ENCODE measurements at regions not wholly inside any gene's neighbourhood (a gene's known extent, or its start where the extent isn't known, plus 50 kb on each side); places are given as distances from the start of the nearest gene placed in this dataset.
"Not testable (repeated sequence)": the region's sequence is repeated elsewhere in the genome, so short reads cannot be mapped to it uniquely, and the experiment has no call there.

DNA sequence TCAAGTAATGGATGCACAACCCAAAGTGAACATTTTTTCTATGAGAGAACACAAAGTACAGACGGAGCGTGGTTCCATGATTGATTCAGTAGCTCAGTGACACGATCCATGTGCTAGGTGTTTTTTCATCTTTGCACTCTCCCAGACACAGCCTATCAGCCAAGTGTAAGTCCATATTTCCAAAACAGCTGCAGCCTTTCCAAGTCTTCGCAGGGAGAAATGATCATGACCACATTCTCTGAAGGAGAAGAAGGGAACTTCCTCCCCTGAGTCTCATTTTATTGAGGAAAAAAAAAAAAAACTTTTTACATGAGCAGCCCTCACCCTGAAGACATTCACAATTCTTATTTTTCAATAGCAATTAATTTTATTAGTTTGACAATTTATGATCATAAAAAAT lies 958.3 kb downstream of the LTN1 start:
- 90% methylated on average over 4 of the region's 4 CpGs for WGBS (ENCODE audit: low lambda C conversion rate, missing lambda C conversion rate)

DNA sequence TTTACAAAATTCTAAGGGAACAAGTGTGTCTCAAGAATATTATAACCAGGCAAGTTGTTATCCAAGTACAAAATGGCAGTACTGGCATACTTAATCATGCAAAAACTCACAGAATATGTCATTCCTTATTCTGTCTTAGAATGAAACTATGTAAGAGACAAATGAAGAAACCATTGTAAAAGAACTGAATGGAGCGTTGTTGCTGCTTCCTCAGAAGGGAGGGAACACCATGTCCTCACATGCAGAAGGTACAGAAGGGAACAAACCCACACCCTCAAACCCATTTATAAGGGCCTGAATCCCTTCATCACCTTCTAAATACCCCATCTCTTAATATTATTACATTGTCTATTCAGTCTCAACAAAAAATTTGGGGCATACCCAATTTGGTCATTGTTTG lies 960.0 kb downstream of the LTN1 start:
- 100% methylated on average over 1 of the region's 1 CpG for WGBS (ENCODE audit: low lambda C conversion rate, missing lambda C conversion rate)
- H3K9me3 ChIP-seq (ENCODE audit: low read depth); H3K36me3 ChIP-seq (replicated peaks; ENCODE audit: insufficient read depth, low read depth); H3K9me2 ChIP-seq (replicated peaks; ENCODE audit: insufficient read depth); H3K27me3 ChIP-seq; H3K4me2 ChIP-seq; H3K27ac ChIP-seq; H3K79me2 ChIP-seq; H3K4me3 ChIP-seq; DNase-seq (ENCODE audit: low spot score); H2AFZ ChIP-seq; H3K4me1 ChIP-seq (ENCODE audit: insufficient read depth); H4K20me1 ChIP-seq (ENCODE audit: insufficient read depth, poor library complexity, severe bottlenecking): not testable (repeated sequence)

More for the DNA sequence above, 958.3 kb downstream of the LTN1 start:
- not testable (repeated sequence) for H3K9me2 ChIP-seq (replicated peaks; ENCODE audit: insufficient read depth); H3K27ac ChIP-seq; H2AFZ ChIP-seq; H4K20me1 ChIP-seq (ENCODE audit: insufficient read depth, poor library complexity, severe bottlenecking); H3K4me2 ChIP-seq; H3K4me1 ChIP-seq (ENCODE audit: insufficient read depth); H3K4me3 ChIP-seq; H3K79me2 ChIP-seq; H3K36me3 ChIP-seq (replicated peaks; ENCODE audit: insufficient read depth, low read depth); H3K27me3 ChIP-seq; H3K9me3 ChIP-seq (ENCODE audit: low read depth); DNase-seq (ENCODE audit: low spot score)

DNA sequence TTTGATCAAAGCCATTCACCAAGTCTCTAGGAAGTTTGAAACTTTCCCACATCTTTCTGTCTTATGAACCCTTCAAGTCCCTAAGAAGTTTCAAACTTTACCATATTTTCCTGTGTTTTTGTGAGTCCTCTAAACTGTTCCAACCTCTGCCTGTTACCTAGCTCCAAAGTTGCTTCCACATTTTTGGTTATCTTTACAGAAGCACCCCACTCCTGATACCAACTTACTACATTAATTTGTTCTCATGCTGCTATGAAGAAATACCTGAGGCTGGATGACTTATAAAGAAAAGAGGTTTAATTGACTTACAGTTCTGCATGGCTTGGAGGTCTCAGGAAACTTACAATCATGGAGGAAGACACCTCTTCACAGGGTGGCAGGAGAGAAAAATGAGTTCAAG lies 961.6 kb downstream of the LTN1 start:
- H3K4me1 ChIP-seq (ENCODE audit: insufficient read depth); H3K4me2 ChIP-seq; H3K79me2 ChIP-seq; H3K36me3 ChIP-seq (replicated peaks; ENCODE audit: insufficient read depth, low read depth); H3K4me3 ChIP-seq; H3K27me3 ChIP-seq; H3K9me3 ChIP-seq (ENCODE audit: low read depth); H3K27ac ChIP-seq; DNase-seq (ENCODE audit: low spot score); H3K9me2 ChIP-seq (replicated peaks; ENCODE audit: insufficient read depth); H2AFZ ChIP-seq; H4K20me1 ChIP-seq (ENCODE audit: insufficient read depth, poor library complexity, severe bottlenecking): not testable (repeated sequence)

DNA sequence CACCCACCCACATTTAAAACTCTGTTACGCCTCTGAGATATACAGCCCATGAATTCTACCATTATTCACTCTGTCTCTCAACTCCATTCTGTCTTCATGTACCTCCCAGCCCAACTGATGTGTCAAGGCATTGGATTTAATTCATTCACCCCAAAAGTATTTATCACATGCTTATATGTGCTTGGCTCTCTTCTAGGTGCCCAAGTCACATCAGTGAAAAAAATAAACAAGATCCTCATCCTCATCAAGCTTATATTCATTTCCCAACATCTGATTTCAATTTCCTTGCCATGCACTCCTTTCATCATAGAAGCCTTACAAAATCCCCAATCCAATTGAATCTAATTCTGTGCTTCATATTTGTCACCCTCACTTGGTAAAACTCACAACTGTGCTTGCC lies 967.6 kb downstream of the LTN1 start:
- Histone ChIP-seq H2AFZ (no peak overlapping the region), H3K27me3 (no peaks in the 10 kb centered on the region), H3K4me2 (no peak overlapping the region), H3K4me1 (ENCODE audit: insufficient read depth) (no peaks in the 10 kb centered on the region), H3K4me3 (no peak overlapping the region), H3K27ac (no peak overlapping the region), H3K36me3 (replicated peaks; ENCODE audit: insufficient read depth, low read depth) (no peaks in the 10 kb centered on the region), H4K20me1 (ENCODE audit: insufficient read depth, poor library complexity, severe bottlenecking) (no peaks in the 10 kb centered on the region), H3K79me2 (no peaks in the 10 kb centered on the region), H3K9me2 (replicated peaks; ENCODE audit: insufficient read depth) (no peaks in the 10 kb centered on the region), H3K9me3 (ENCODE audit: low read depth) (no peaks in the 10 kb centered on the region)
- no peak for DNase-seq (ENCODE audit: low spot score)
- TF ChIP-seq, protein P1, sequence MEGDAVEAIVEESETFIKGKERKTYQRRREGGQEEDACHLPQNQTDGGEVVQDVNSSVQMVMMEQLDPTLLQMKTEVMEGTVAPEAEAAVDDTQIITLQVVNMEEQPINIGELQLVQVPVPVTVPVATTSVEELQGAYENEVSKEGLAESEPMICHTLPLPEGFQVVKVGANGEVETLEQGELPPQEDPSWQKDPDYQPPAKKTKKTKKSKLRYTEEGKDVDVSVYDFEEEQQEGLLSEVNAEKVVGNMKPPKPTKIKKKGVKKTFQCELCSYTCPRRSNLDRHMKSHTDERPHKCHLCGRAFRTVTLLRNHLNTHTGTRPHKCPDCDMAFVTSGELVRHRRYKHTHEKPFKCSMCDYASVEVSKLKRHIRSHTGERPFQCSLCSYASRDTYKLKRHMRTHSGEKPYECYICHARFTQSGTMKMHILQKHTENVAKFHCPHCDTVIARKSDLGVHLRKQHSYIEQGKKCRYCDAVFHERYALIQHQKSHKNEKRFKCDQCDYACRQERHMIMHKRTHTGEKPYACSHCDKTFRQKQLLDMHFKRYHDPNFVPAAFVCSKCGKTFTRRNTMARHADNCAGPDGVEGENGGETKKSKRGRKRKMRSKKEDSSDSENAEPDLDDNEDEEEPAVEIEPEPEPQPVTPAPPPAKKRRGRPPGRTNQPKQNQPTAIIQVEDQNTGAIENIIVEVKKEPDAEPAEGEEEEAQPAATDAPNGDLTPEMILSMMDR (IDR thresholded peaks at IDR 0.05; ENCODE audit: poor library complexity), result no peak
- TF ChIP-seq EZH2 (IDR thresholded peaks at IDR 0.05; ENCODE audit: borderline replicate concordance), result no peak
- TF ChIP-seq EZH2phosphoT487 (IDR thresholded peaks at IDR 0.05; ENCODE audit: low read depth, severe bottlenecking, unreplicated experiment), result no peak
- WGBS (ENCODE audit: low lambda C conversion rate, missing lambda C conversion rate), result 100% methylated on average over 1 of the region's 1 CpG

DNA sequence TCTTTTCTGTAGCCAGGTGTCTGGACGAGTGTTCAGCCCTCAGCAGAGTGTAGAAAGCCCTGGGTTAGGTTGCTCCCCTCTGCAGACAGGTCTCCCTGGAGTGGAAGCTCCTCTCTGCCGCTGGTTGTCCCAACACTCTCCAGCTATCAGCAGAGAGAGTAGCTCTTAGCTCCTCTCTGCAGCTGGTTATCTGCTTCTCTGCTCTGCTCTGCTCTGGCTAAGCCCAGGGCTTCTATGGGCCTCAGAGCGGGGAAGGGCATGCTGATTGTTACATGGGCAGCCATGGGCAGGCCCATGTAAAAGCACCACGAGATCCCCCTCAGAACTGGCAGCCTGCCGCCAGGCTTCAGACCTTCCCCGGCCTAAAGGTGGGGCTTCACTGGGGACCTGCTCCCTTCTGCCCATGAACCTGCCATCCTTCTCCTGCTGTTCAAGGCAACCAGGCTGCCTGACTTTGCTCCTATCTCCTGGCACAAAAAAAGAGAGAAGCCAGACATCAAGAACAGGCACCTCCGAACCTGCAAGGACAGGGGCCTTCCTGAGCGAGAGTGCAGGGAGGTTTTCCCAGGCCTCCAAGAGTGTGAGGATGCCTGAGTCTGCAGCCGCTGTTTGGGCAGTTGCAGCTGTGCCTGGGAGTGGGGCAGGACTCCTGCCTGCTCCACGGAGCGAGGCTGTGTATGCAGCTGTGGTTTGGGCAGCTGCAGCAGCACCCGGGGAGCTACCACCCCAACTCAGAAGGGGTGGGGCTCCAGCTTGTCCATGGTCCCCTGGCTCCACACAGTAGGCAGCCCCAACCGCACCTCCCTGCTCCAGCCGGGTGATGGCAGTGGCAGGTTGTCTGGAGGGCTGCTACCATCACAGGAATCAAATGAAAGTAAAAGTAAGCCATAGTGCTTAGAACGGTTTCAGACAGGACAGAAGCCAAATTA lies 973.7 kb downstream of the LTN1 start:
- WGBS (ENCODE audit: low lambda C conversion rate, missing lambda C conversion rate), result 85% methylated on average over 15 of the region's 15 CpGs
- no peak overlapping the region for H3K4me3 ChIP-seq
- H3K27ac ChIP-seq, result no peak overlapping the region
- no peaks in the 10 kb centered on the region for H3K9me2 ChIP-seq (replicated peaks; ENCODE audit: insufficient read depth)
- no peaks in the 10 kb centered on the region for H3K79me2 ChIP-seq
- no peaks in the 10 kb centered on the region for H3K36me3 ChIP-seq (replicated peaks; ENCODE audit: insufficient read depth, low read depth)
- no peaks in the 10 kb centered on the region for H3K27me3 ChIP-seq
- TF ChIP-seq, protein P1 (IDR thresholded peaks at IDR 0.05; ENCODE audit: poor library complexity), result peak; percentile 12
- TF ChIP-seq EZH2phosphoT487 (IDR thresholded peaks at IDR 0.05; ENCODE audit: low read depth, severe bottlenecking, unreplicated experiment), result no peak
- H3K4me1 ChIP-seq (ENCODE audit: insufficient read depth), result no peaks in the 10 kb centered on the region
- no peak overlapping the region for H2AFZ ChIP-seq
- no peak overlapping the region for H3K4me2 ChIP-seq
- peak; percentile 12 for DNase-seq (ENCODE audit: low spot score)
- no peaks in the 10 kb centered on the region for H3K9me3 ChIP-seq (ENCODE audit: low read depth)
- H4K20me1 ChIP-seq (ENCODE audit: insufficient read depth, poor library complexity, severe bottlenecking), result no peaks in the 10 kb centered on the region
